Hepatocyte (in vitro differentiated cells): ENCODE measurements at regions not wholly inside any gene's neighbourhood (a gene's known extent, or its start where the extent isn't known, plus 50 kb on each side); places are given as distances from the start of the nearest gene placed in this dataset.

Experiments used
- DNase-seq: peaks from one replicate; pipeline ENCODE4 v3.0.0-alpha.2; 2016; ENCODE audit warnings: low spot score
- H2AFZ ChIP-seq: fragments of 200-600 bp; sonication (generic); 2 replicates; pipeline ENCODE4 v1.6.0; 2016; ENCODE audit warnings: antibody characterized with exemption, mild to moderate bottlenecking
- H3K27ac ChIP-seq: fragments of 200-600 bp; sonication (generic); 2 replicates; pipeline ENCODE4 v1.5.1; 2016; ENCODE audit warnings: mild to moderate bottlenecking
- H3K27me3 ChIP-seq: fragments of 200-600 bp; sonication (generic); 2 replicates; pipeline ENCODE4 v1.6.1; 2016
- H3K36me3 ChIP-seq: fragments of 200-600 bp; sonication (generic); replicated peaks from 2 replicates; pipeline ENCODE4 v1.5.1; 2016; ENCODE audit warnings: low read depth; ENCODE audit not compliant: insufficient read depth
- H3K4me1 ChIP-seq: fragments of 200-600 bp; sonication (generic); 2 replicates; pipeline ENCODE4 v1.5.1; 2016; ENCODE audit warnings: mild to moderate bottlenecking, moderate library complexity; ENCODE audit not compliant: insufficient read depth
- H3K4me2 ChIP-seq: fragments of 200-600 bp; sonication (generic); 2 replicates; pipeline ENCODE4 v1.6.0; 2016
- H3K4me3 ChIP-seq: fragments of 200-600 bp; sonication (generic); 2 replicates; pipeline ENCODE4 v1.5.1; 2016; ENCODE audit warnings: mild to moderate bottlenecking
- H3K79me2 ChIP-seq: fragments of 200-600 bp; sonication (generic); 2 replicates; pipeline ENCODE4 v1.6.0; 2017; ENCODE audit warnings: mild to moderate bottlenecking
- H3K9me2 ChIP-seq: fragments of 200-600 bp; sonication (generic); replicated peaks from 2 replicates; pipeline ENCODE4 v1.6.0; 2017; ENCODE audit warnings: mild to moderate bottlenecking; ENCODE audit not compliant: insufficient read depth
- H3K9me3 ChIP-seq: fragments of 200-600 bp; sonication (generic); 2 replicates; pipeline ENCODE4 v1.5.1; 2016; ENCODE audit warnings: low read depth, mild to moderate bottlenecking
- H4K20me1 ChIP-seq: fragments of 200-600 bp; sonication (generic); 2 replicates; pipeline ENCODE4 v1.6.0; 2016; ENCODE audit warnings: mild to moderate bottlenecking; ENCODE audit not compliant: insufficient read depth, poor library complexity, severe bottlenecking
- CTCF ChIP-seq: fragments of 200-600 bp; sonication (generic); IDR thresholded peaks from 2 replicates; pipeline ENCODE4 v1.5.1; 2016; ENCODE audit warnings: antibody characterized with exemption, mild to moderate bottlenecking; ENCODE audit not compliant: poor library complexity
- EZH2 ChIP-seq: fragments of 200-600 bp; sonication (generic); IDR thresholded peaks from 2 replicates; pipeline ENCODE4 v1.6.1; 2016; ENCODE audit warnings: antibody characterized with exemption, mild to moderate bottlenecking, borderline replicate concordance
- EZH2phosphoT487 ChIP-seq: fragments of 200-600 bp; sonication (generic); IDR thresholded peaks from one replicate; pipeline ENCODE4 v1.6.1; 2018; ENCODE audit warnings: antibody characterized with exemption, mild to moderate bottlenecking, low read depth, moderate library complexity; ENCODE audit not compliant: unreplicated experiment, severe bottlenecking
- WGBS: methylation state at CpG from one replicate; pipeline ENCODE4 v1.1.6; 2016; ENCODE audit warnings: low lambda C conversion rate; ENCODE audit errors: missing lambda C conversion rate; 5-methylcytosine and 5-hydroxymethylcytosine counted together

- Histone ChIP-seq H3K27me3 (no peaks in the 10 kb centered on the region), H3K4me2 (no peak overlapping the region), H3K9me2 (no peaks in the 10 kb centered on the region), H3K27ac (no peak overlapping the region), H3K4me3 (no peak overlapping the region), H4K20me1 (no peaks in the 10 kb centered on the region), H3K4me1 (no peaks in the 10 kb centered on the region), H3K9me3 (no peaks in the 10 kb centered on the region), H3K79me2 (no peaks in the 10 kb centered on the region), H3K36me3 (no peaks in the 10 kb centered on the region), H2AFZ (no peak overlapping the region)
- DNase-seq, result no peak
- WGBS, result 93% methylated on average over 11 of the region's 11 CpGs
- no peak for TF ChIP-seq CTCF
- no peak for TF ChIP-seq EZH2phosphoT487
- no peak for TF ChIP-seq EZH2
Measured at GRCh38 chr22:48880749-48881148, 946.9 kb downstream of the BRD1 start.

- no peaks in the 10 kb centered on the region for H3K79me2 ChIP-seq
- no peaks in the 10 kb centered on the region for H3K9me3 ChIP-seq
- no peak overlapping the region for H3K4me3 ChIP-seq
- no peaks in the 10 kb centered on the region for H3K36me3 ChIP-seq
- no peak overlapping the region for H2AFZ ChIP-seq
- H3K9me2 ChIP-seq, result no peaks in the 10 kb centered on the region
- H4K20me1 ChIP-seq, result no peaks in the 10 kb centered on the region
- DNase-seq, result no peak
- no peak overlapping the region for H3K27ac ChIP-seq
- TF ChIP-seq CTCF (no peak), EZH2 (no peak), EZH2phosphoT487 (no peak)
- H3K4me2 ChIP-seq, result no peak overlapping the region
- 60% methylated on average over 4 of the region's 4 CpGs for WGBS
- no peaks in the 10 kb centered on the region for H3K4me1 ChIP-seq
- H3K27me3 ChIP-seq, result no peaks in the 10 kb centered on the region
Measured at GRCh38 chr22:48876951-48877350, 950.7 kb downstream of the BRD1 start.

- H3K9me3 ChIP-seq, result no peaks in the 10 kb centered on the region
- no peaks in the 10 kb centered on the region for H3K27me3 ChIP-seq
- no peak for DNase-seq
- 69% methylated on average over 5 of the region's 5 CpGs for WGBS
- H4K20me1 ChIP-seq, result no peaks in the 10 kb centered on the region
- H2AFZ ChIP-seq, result no peak overlapping the region
- no peak overlapping the region for H3K4me2 ChIP-seq
- no peaks in the 10 kb centered on the region for H3K9me2 ChIP-seq
- no peaks in the 10 kb centered on the region for H3K79me2 ChIP-seq
- no peaks in the 10 kb centered on the region for H3K4me1 ChIP-seq
- no peak overlapping the region for H3K4me3 ChIP-seq
- TF ChIP-seq CTCF (no peak), EZH2 (no peak), EZH2phosphoT487 (no peak)
- no peak overlapping the region for H3K27ac ChIP-seq
- H3K36me3 ChIP-seq, result no peaks in the 10 kb centered on the region
Measured at GRCh38 chr22:48874956-48875355, 952.7 kb downstream of the BRD1 start.

- no peak for TF ChIP-seq EZH2
- no peak for TF ChIP-seq CTCF
- TF ChIP-seq EZH2phosphoT487, result no peak
- H3K27me3 ChIP-seq, result no peaks in the 10 kb centered on the region
- no peaks in the 10 kb centered on the region for H3K9me3 ChIP-seq
- no peaks in the 10 kb centered on the region for H4K20me1 ChIP-seq
- no peak overlapping the region for H3K4me2 ChIP-seq
- H3K9me2 ChIP-seq, result no peaks in the 10 kb centered on the region
- no peak for DNase-seq
- no peak overlapping the region for H3K27ac ChIP-seq
- no peaks in the 10 kb centered on the region for H3K79me2 ChIP-seq
- H3K36me3 ChIP-seq, result no peaks in the 10 kb centered on the region
- H2AFZ ChIP-seq, result no peak overlapping the region
- no peak overlapping the region for H3K4me3 ChIP-seq
- no peaks in the 10 kb centered on the region for H3K4me1 ChIP-seq
- WGBS, result 76% methylated on average over 3 of the region's 3 CpGs
Measured at GRCh38 chr22:48873191-48873520, 954.5 kb downstream of the BRD1 start.
